Cerebellar nuclear complex (tissue), 1 donor: ENCODE measurements at regions not wholly inside any gene's neighbourhood (a gene's known extent, or its start where the extent isn't known, plus 50 kb on each side); places are given as distances from the start of the nearest gene placed in this dataset.
"Not testable (repeated sequence)": the region's sequence is repeated elsewhere in the genome, so short reads cannot be mapped to it uniquely, and the experiment has no call there.

ENCODE experiments used
- DNase-seq, 2 experiments: peaks; one replicate each; lab custom pipeline; 2025; lab: John Stamatoyannopoulos, UW

DNA sequence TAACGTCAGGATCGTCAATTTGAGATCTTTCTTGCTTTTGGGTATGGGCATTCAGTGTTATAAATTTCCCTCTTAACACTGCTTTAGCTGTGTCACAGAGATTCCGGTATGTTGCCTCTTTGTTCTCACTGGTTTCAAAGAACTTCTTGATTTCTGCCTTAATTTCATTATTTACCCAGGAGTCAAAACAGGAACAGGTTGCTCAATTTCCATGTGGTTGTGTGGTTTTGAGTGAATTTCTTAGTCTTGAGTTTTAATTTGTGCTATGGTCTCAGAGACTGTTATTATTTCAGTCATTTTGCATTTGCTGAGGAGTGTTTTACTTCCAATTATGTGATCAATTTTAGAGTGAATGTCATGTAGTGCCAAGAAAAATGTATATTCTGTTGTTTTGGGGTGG, 153.1 kb downstream of the PCDH17 start:
- DNase-seq, result no peak

DNA sequence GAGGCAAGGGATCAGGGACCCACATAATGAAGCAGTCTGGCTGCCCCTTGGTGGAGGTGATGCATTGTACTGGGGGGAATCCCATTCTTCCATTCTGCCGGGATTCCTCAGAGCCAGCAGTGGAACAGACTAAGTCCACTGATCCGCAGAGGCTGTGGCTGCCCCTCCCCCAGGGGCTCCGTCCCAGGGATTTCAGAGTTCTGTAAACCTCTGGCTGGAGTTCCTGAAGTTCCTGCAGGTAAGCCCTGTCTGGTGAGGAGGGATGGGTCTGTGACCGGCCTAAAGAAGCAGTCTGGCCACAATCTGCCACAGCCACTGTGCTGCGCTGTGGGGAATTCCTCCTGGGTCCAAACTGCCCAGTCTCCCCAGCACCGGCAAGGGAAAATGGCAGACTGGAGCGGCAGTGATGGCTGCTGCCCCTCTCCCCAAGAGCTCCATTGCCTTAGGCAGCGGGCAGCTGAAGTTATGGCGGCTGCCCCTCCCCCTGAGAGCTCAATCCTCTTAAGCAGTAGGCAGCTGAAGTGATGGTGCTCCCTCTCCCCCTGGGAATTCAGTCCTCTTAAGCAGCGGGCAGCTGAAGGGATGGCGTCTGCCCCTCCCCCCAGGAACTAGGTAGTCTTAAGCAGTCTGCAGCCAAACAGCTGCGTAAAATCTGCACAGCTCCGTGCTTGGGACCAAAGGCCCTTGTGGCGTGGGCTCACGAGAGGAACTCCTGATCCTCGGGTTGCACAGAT, 155.7 kb downstream of the PCDH17 start:
- DNase-seq, result no peak

DNA sequence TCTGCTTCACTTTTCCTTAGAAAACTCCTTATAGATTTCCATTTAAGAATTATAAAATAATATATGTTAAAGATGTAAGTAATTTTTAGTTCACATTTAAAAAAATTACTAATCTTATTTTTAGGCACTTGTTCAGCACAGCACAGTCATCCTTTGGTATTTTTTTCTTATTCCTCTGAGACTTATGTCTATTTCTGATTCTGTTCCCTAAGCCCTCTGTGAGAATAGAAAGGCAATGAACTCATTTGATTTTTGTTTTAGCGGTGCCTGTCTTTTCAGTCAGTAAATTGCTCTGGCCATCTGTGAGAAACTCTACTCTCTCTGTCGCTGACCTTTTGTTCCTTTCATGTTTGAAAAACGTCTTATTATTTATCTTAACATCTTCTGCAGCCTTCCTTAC, 168.1 kb downstream of the PCDH17 start:
- DNase-seq, result no peak

DNA sequence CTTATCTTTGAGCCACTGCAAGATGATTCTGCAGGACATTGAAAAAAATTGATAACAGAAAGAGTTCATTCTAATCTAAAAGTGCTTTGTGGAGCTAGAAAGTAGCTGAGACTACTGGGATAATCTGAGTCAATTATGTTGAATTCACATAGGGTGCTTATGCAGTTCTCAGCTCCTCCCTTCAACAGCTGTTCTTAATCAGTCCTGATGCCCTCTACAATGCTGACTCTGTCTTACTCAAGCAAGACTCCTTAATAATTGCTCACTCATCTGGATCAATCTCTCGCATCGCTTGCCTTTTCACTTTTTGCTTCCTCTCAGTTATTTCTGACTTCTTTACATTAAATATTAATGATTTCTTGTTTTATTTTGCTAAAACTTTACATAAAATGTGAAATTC, 182.1 kb downstream of the PCDH17 start:
- DNase-seq, result no peak

DNA sequence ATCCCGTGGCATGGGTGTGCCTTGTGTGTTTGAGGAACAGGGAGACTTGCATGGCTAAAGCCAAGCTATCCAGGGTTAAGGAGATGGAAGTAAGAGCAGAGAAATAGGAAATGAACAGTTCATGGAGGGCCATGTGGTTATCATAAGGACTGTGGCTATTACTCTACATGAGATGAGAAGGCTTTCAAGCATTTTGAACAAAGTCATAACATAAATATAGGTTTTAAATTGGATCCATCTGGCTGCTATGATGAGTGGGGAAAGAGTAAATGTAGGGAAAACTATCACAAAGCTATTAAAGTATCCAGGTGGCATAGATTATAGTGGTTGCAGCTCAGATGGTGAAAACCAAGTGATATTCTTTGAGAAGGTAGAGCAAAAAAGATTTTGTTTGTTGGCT, 184.1 kb downstream of the PCDH17 start:
- no peak for DNase-seq

DNA sequence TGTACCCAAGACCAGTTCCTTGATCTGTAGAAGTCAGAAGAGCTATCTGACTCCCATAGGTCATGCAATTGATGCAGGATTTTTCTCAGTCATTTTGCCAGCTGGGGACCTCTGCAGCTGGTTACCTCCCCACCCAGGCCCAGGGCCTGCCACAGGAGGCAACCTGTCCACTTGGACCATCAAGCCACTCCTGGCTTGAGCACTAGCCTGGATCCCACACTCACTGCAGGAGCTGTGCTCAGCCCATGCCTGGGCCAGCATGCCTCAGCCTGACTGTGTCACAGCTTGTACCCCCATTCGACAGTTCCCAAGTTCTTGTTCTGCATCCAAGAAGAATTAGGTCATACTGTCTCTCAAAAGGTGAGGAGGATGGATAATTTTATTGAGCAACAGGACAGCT, 189.4 kb downstream of the PCDH17 start:
- DNase-seq, result no peak

DNA sequence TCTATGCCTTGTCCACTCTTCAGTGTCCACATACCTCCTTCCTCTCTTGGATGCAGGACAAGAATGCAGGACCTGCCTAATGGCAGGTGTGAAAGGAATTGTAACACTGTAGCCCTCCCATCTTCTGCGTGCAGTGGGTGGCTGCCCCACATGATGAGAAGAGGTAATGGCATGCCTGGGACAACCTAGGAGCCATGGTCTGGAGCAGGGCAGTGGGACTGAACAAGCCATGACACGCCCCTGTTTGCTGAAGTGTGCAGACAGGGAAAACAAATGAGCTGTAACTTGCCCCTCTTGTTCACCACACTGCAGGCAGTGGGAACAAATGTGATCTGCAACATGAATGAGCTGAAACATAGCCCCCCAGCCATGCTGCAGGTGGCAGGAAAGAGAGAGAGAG, 192.2 kb downstream of the PCDH17 start:
- DNase-seq, result no peak

DNA sequence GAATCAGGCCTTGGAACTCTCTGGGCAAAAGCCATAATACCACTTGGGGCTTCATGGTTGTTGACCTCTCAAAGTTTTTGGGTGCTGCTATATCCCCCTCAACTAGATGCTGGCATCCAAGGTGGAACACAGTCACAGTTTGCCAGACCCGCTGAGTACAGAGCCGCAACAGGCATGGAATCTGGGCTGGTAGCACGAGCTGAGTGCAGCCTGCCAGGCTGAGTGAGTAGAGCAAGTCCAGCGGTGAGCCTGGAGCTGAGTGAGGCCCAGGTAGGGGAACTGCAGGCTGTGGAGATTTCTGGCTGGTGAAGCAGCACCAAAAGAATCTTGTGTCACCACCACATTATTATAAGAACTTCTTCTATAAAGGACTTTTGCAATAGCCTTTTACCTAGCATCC, 192.6 kb downstream of the PCDH17 start:
- no peak for DNase-seq

DNA sequence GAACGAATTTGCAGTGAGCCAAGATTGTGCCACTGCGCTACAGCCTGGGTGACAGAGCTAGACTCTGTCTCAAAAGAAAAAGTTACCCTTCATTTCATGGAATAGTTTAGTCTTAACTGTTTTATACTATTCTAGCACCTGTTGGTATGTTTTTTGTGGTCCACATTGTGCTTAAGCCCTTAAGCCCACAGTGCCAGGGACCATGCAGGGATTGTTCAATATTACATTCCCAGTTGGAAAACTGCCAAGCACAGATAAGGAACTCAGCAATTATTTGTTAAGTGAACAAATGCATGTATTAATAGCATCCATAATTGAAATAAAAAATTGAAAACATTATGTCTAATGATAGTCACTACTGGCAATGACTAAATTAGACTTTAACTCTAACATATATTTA, 193.5 kb downstream of the PCDH17 start:
- no peak for DNase-seq

DNA sequence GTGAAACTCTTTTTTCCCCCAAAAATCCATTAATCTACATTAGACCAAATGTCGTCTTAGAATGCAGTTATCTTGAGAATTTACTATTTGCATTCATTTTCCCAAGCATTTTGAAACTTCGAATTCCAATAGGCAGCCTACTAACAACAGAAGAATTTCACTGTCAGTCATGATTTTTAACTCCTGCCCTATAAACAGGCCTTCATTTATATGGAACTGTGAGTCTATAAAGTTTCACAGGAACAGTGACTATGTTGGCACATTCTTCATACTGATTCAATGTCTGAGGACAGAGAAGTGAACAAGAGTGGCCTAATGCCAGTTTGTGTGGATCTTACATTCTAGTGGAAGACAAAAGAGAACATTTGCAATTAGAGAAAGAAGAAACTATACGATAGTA, 198.0 kb downstream of the PCDH17 start:
- DNase-seq, result no peak

DNA sequence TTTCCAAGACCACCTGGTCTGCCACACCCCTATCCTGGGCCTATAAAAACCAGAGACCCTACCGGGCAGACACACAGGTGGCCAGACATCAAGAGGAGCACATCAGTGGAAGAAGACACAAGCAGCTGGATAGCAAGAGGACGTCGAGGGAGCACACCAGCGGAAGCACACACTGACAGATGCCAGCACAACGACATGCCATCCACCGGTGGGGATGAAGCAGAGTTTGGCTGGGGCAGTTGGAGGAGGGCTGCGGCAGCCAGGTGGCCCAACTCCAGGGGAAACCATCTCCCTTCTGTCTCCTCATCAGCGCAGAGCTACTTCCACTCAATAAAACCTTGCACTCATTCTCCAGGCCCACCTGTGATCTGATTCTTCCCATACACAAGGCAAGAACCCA, 200.6 kb downstream of the PCDH17 start:
- no peak for DNase-seq

DNA sequence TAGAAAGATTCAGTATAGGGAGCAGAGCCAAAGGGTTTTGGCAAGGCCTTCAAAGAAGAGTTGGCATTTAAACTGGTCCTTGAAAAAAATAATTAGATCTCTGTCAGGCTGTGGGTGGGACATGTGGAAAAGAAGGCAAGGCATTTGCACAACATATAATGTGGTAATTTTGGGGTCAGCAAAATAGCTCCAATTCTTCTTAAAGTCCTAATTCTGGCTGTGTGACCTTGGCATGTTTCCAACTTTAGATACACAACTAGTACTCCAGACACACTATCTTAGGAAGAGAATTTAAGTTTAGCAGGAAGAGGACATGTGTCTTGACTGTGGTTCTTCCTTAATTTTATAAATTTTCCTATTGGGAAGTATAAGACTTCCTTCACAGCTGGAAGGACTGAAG, 206.3 kb downstream of the PCDH17 start:
- no peak for DNase-seq

DNA sequence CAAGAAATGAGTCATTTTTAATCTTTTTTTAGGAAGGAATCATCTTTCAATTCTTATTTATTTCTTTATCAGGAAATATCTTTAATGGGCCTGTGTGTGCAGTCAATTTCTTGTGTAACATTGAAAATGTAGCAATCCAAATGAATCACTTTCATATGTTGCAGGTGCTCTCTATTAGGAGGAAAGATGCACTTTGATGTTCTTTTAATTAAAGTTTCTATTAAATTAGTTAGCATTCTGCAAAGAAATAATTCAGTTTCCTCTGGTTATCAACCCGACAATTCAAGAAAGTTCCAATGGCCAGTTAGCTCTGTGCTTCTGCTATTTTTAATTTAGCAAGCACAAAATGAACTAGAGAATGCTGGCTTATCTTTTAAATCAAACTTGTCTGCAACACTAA, 212.0 kb downstream of the PCDH17 start:
- no peak for DNase-seq

DNA sequence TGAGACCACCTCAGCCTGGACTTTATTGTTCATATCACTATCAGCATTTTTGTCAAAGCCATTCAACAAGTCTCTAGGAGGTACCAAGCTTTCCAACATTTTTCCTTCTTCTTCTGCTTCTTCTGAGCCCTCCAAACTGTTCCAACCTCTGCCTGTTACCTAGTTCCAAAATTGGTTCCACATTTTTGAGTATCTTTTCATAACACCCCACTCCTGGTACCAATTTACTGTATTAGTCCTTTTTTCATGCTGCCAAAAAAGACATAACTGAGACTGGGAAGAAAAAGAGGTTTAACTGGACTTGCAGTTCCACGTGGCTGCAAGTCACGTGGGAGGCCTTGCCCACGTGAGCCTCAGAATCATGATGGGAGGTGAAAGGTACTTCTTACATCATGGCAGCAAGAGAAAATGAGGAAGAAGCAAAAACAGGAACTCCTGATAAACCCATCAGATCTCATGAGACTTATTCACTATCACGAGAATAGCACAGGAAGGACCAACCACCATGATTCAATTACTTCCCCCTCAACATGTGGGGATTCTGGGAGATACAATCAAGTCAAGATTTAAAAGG, 215.1 kb downstream of the PCDH17 start:
- DNase-seq, result no peak

DNA sequence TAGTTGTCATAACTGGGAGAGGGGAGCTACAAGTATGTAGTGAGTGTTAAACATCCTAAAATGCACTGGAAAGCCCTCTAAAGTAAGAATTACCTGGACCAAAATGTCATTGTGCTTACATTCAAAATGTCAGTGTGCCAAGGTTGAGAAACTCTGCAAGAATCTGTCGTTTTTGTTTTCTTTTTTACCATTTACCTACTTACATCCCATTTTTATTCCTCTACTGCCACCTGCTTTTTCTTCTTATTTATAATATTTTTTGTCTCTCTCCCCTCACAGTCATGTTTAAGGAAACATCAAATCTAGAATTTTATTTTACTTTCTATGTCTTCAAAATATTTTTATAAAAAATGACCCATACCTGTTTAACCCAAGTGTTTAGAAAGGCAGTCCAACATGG, 226.4 kb downstream of the PCDH17 start:
- no peak for DNase-seq

DNA sequence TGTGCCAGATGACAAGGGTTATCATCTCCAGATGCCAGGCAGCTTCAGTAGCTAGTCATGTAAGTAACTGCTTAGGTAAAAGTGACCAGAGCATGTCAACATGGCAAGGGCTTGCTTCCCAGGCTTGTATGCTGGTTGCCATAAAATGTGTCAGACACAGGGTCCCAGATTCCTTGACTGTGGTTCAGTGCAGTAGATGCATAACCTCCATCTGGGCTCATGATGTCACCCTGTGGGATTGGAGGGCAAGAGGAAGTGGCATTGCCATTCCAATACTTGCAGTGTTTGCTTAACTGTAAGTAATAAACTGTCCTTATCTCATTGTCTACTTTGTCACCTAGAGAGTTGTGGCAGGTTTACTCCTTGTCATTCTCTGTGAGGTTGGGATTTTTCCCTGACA, 226.8 kb downstream of the PCDH17 start:
- DNase-seq, result no peak

DNA sequence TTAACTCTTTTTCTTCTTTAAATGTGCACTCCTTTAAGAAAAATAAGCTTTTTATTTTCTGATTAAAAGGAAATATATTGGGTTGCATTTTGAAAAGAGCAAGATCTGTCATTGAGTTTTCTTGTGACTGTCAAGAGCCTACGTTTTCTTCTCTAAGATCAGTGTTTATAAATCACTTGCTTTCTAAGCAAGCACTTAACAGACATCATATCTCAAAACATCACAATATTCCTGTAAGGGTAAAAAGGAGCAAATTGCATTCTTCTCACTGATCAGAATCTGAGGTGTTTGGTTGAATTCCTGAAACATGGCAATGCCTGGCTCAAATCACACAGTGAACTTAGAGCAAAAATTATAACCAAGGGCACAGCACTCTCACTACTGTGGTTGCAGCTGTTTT, 231.3 kb downstream of the PCDH17 start:
- DNase-seq, result no peak

DNA sequence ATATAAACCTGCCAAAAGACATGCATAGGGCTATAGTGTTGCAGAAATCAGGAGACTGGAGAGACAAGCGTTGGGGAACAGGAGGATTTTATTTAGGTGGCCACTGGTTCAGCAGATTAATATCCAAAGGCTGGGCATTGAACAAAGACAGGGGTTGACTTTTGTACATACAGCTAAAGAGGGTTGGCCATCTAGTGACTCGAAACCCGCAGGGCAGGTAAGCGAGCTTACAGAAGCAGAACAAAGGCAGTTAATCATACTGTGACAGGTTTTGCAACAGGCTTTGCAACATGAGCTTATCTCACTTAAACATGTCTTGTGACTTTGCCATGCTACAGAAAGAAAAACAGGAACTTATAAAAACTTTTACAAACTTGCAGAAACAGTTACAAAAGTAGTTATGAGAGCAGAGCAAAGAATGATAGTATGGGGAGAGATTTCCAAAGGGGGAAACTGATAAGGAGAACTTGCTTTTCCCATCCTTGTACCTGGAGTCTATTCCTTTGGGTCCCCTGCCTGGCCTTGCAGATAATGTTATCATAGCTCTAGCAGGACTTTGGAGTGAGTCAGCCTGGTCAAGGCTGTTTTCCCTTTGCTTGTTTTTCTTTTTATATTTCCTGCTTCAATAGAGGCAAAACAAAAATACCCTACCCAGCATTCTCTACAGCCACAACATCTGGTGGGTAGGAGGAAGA, 234.2 kb downstream of the PCDH17 start:
- no peak for DNase-seq

DNA sequence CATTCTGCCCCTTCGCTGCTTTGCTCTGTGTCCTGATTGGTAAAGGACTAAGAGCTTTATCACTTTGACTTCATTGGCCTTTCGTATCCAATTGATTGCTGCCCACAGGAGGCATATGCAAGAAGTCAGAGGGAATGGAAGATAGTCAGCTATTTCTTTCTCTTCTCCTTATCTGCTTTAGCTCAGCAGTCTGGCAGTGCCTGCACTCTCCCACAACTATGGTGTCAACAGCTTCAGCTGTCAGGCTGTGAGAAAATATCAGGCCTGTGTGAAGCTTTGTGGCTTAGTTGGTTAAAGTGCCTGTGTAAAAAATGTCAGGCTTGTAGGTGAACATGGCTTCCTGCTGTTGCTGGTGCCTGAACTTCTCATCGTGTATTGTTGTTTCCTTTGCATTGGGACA, 243.0 kb downstream of the PCDH17 start:
- DNase-seq, result no peak

DNA sequence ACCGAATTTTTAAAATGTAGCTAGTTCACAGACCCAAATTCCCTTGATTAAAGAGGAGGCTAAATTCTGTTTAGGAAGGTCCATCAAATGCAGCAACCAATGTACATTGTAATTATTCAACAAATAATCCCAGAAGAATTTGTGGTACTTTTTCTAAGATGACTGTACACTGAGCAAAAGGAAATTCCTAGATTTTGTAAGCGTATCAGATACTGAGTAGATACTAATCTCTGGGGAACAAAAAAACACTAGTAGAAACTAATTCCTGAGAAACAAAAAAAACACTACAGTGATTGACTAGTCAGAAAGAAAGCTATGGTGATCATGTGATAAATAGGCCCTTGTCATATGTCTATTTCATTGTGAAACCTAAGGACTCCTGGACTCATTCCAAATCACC, 246.1 kb downstream of the PCDH17 start:
- no peak for DNase-seq

DNA sequence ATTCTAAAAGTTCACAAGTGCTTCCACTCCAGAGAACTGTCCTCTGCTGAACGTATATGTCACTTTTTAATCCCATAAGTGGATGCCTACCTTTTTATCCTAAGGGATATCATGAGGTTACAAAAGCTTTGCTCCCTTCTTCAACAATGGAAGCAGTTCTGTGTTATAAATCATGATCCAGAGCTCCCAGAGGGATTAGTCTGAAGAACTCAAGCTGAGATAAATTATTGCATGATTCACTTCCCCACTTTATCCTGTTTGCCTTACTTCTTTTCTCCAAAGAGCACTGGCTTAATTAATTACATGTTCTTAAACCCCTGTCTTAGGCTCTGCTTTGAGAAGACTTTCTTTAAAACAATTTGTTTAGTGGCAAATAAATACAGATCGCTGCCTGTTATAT, 246.7 kb downstream of the PCDH17 start:
- DNase-seq, result no peak

DNA sequence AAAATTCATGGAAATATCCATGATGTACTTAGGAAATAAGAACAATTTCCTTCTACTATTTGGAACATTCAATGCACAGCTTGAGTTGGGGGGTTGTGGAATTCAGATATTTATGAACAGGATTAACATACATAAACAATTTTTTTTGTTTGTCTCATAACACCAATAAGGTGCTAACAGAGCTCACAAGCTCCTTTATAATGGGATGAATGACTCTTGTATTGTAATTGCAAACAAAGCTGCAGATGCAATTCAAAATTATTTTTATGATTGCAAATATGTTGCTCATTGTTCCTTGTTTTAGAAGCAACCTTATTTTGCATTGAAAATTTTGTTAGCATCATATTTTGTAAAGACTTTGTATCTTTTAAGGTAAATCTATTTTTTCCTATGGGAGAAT, 265.7 kb downstream of the PCDH17 start:
- DNase-seq, result no peak

DNA sequence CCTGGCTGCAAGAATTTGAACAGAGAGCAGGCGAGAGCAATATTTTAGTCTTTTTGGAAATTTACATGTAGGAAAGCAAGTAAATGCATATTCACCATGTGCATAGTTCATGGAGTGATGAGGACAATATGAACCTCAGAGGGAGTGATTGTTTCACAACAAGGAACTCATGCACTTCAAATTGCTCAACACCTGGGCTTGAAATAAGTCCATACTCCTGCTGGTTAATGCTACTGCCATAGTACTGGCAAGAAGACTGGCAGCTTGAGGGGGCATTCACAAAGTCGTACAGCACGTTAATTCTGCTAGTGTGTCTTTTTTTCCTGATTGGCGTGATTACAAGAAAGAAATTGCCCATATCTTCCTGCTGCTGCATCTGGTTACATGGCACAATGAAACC, 267.6 kb downstream of the PCDH17 start:
- DNase-seq, result no peak

DNA sequence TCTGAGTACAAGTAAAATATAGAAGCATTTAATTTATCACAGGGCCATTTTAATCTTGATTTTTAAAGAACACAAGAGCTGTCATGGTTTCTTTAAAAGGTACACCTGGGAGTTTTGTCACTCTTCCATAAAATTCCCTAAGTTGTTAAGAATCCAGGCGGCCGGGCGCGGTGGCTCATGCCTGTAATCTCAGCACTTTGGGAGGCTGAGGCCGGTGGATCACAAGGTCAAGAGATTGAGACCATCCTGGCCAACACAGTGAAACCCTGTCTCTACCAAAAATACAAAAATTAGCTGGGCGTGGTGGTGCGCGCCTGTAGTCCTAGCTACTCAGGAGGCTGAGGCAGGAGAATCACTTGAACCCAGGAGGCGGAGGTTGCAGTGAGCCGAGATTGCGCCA, 278.3 kb downstream of the PCDH17 start:
- DNase-seq, result not testable (repeated sequence)
